HEK293 (cell line): ENCODE measurements at regions not wholly inside any gene's neighbourhood (a gene's known extent, or its start where the extent isn't known, plus 50 kb on each side); places are given as distances from the start of the nearest gene placed in this dataset.

ENCODE experiments used
- CTCF ChIA-PET: fragments of 350-600 bp; formaldehyde crosslinking; extraction: SDS; loops from one replicate; lab custom pipeline; 2021; ENCODE audit warnings: antibody characterized with exemption; lab: Yijun Ruan, JAX
- POLR2A ChIA-PET: fragments of 300-600 bp; formaldehyde crosslinking; extraction: SDS; loops from one replicate; lab custom pipeline; 2020; ENCODE audit warnings: antibody characterized with exemption, inconsistent platforms; lab: Yijun Ruan, JAX
- H3K27ac ChIP-seq: fragments of 200-500 bp; sonication (Bioruptor generic); 2 replicates; pipeline ENCODE4 v1.5.1; 2014; ENCODE audit warnings: low read depth, low read length, control low read depth, inconsistent platforms; ENCODE audit errors: extremely low read depth
- H3K36me3 ChIP-seq, 2 experiments: fragments of 200-500 bp in 1 of 2; sonication (Bioruptor generic) in 1 of 2; 1 replicate in 1 of 2; 2 replicates in 1 of 2; pipeline ENCODE4 v1.5.1; 2014 to 2017; ENCODE audit warnings: inconsistent platforms in 2 of 2, low read length in 2 of 2; ENCODE audit not compliant: control insufficient read depth in 2 of 2, insufficient read depth in 1 of 2
- H3K4me1 ChIP-seq: fragments of 200-500 bp; sonication (Bioruptor generic); 2 replicates; pipeline ENCODE4 v1.5.1; 2014; ENCODE audit warnings: mild to moderate bottlenecking, low read length, inconsistent platforms; ENCODE audit not compliant: control insufficient read depth, insufficient read depth
- H3K4me3 ChIP-seq: 2 replicates; pipeline ENCODE4 v1.5.1; 2011; ENCODE audit warnings: low read depth, mild to moderate bottlenecking, control low read depth, low read length, moderate library complexity
- H3K9me3 ChIP-seq: fragments of 200-500 bp; sonication (Bioruptor generic); 2 replicates; pipeline ENCODE4 v1.5.1; 2014; ENCODE audit warnings: low read depth, low read length, inconsistent platforms; ENCODE audit not compliant: control insufficient read depth, insufficient read depth
- EGR2 ChIP-seq: fragments of 450-650 bp; formaldehyde crosslinking; IDR thresholded peaks from 2 replicates; pipeline ENCODE4 v1.5.1; 2016; ENCODE audit warnings: low read depth, missing biosample characterization, missing genetic modification characterization
- GFI1B ChIP-seq: fragments of 450-650 bp; formaldehyde crosslinking; IDR thresholded peaks from 2 replicates; pipeline ENCODE4 v1.5.1; 2016; ENCODE audit warnings: missing biosample characterization, missing genetic modification characterization
- GLI4 ChIP-seq: fragments of 450-650 bp; formaldehyde crosslinking; IDR thresholded peaks from 2 replicates; pipeline ENCODE4 v1.5.1; 2016; ENCODE audit warnings: missing biosample characterization, missing genetic modification characterization
- KLF7 ChIP-seq: fragments of 450-650 bp; formaldehyde crosslinking; IDR thresholded peaks from 2 replicates; pipeline ENCODE4 v1.5.1; 2016; ENCODE audit warnings: missing biosample characterization, missing genetic modification characterization, borderline replicate concordance
- KLF9 ChIP-seq: fragments of 450-650 bp; formaldehyde crosslinking; IDR thresholded peaks from 2 replicates; pipeline ENCODE4 v1.5.1; 2016; ENCODE audit warnings: missing biosample characterization, missing genetic modification characterization, low read depth
- OVOL3 ChIP-seq: fragments of 450-650 bp; formaldehyde crosslinking; IDR thresholded peaks from 2 replicates; pipeline ENCODE4 v1.5.1; 2016; ENCODE audit warnings: missing biosample characterization, missing genetic modification characterization
- PRDM2 ChIP-seq: fragments of 450-650 bp; formaldehyde crosslinking; IDR thresholded peaks from 2 replicates; pipeline ENCODE4 v1.5.1; 2016; ENCODE audit warnings: missing biosample characterization, missing genetic modification characterization, borderline replicate concordance
- SCRT1 ChIP-seq: fragments of 450-650 bp; formaldehyde crosslinking; IDR thresholded peaks from 2 replicates; pipeline ENCODE4 v1.5.1; 2016; ENCODE audit warnings: missing biosample characterization, missing genetic modification characterization, borderline replicate concordance
- ZBTB48 ChIP-seq: fragments of 450-650 bp; formaldehyde crosslinking; IDR thresholded peaks from 2 replicates; pipeline ENCODE4 v1.5.1; 2016; ENCODE audit warnings: missing biosample characterization, missing genetic modification characterization
- ZFHX2 ChIP-seq: fragments of 450-650 bp; formaldehyde crosslinking; conservative IDR thresholded peaks from 2 replicates; pipeline ENCODE4 v1.5.1; 2016; ENCODE audit warnings: missing biosample characterization, missing genetic modification characterization
- ZFP37 ChIP-seq: fragments of 450-650 bp; formaldehyde crosslinking; IDR thresholded peaks from 2 replicates; pipeline ENCODE4 v1.5.1; 2016; ENCODE audit warnings: missing biosample characterization, missing genetic modification characterization
- ZIC2 ChIP-seq: fragments of 450-650 bp; formaldehyde crosslinking; IDR thresholded peaks from 2 replicates; pipeline ENCODE4 v1.5.1; 2016; ENCODE audit warnings: missing biosample characterization, missing genetic modification characterization
- ZNF114 ChIP-seq: fragments of 450-650 bp; formaldehyde crosslinking; IDR thresholded peaks from 2 replicates; pipeline ENCODE4 v1.5.0; 2017; ENCODE audit warnings: missing biosample characterization, missing genetic modification characterization
- ZNF138 ChIP-seq: fragments of 450-650 bp; formaldehyde crosslinking; IDR thresholded peaks from 2 replicates; pipeline ENCODE4 v1.5.1; 2016; ENCODE audit warnings: missing biosample characterization, missing genetic modification characterization, borderline replicate concordance
- ZNF140 ChIP-seq: fragments of 450-650 bp; formaldehyde crosslinking; IDR thresholded peaks from 2 replicates; pipeline ENCODE4 v1.5.1; 2016; ENCODE audit warnings: missing biosample characterization, missing genetic modification characterization
- ZNF18 ChIP-seq: fragments of 450-650 bp; formaldehyde crosslinking; IDR thresholded peaks from 2 replicates; pipeline ENCODE4 v1.5.1; 2016; ENCODE audit warnings: missing biosample characterization, missing genetic modification characterization
- ZNF221 ChIP-seq: fragments of 450-650 bp; formaldehyde crosslinking; IDR thresholded peaks from 2 replicates; pipeline ENCODE4 v1.5.1; 2017; ENCODE audit warnings: missing biosample characterization, missing genetic modification characterization, borderline replicate concordance
- ZNF223 ChIP-seq: fragments of 450-650 bp; formaldehyde crosslinking; IDR thresholded peaks from 2 replicates; pipeline ENCODE4 v1.5.1; 2016; ENCODE audit warnings: missing biosample characterization, missing genetic modification characterization
- ZNF274 ChIP-seq, 2 experiments: fragments of 200-500 bp in 1 of 2; fragments of 450-650 bp in 1 of 2; sonication (Bioruptor generic) in 1 of 2; formaldehyde crosslinking in 1 of 2; IDR thresholded peaks; 2 replicates each; pipeline versions ENCODE4 v1.5.1 to v1.6.1; 2014 to 2016; ENCODE audit warnings: borderline replicate concordance in 1 of 2, inconsistent platforms in 1 of 2, low read length in 1 of 2, missing biosample characterization in 1 of 2, missing genetic modification characterization in 1 of 2
- ZNF292 ChIP-seq: fragments of 450-650 bp; formaldehyde crosslinking; IDR thresholded peaks from 2 replicates; pipeline ENCODE4 v1.5.1; 2016; ENCODE audit warnings: low read depth, missing biosample characterization, missing genetic modification characterization, borderline replicate concordance
- ZNF324 ChIP-seq: fragments of 450-650 bp; formaldehyde crosslinking; IDR thresholded peaks from 2 replicates; pipeline ENCODE4 v1.5.1; 2016; ENCODE audit warnings: missing biosample characterization, missing genetic modification characterization
- ZNF404 ChIP-seq: fragments of 450-650 bp; formaldehyde crosslinking; IDR thresholded peaks from 2 replicates; pipeline ENCODE4 v1.5.1; 2017; ENCODE audit warnings: missing biosample characterization, missing genetic modification characterization
- ZNF48 ChIP-seq: fragments of 450-650 bp; formaldehyde crosslinking; IDR thresholded peaks from 2 replicates; pipeline ENCODE4 v1.5.1; 2016; ENCODE audit warnings: missing biosample characterization, missing genetic modification characterization
- ZNF558 ChIP-seq: fragments of 450-650 bp; formaldehyde crosslinking; IDR thresholded peaks from 2 replicates; pipeline ENCODE4 v1.5.1; 2016; ENCODE audit warnings: missing biosample characterization, missing genetic modification characterization
- ZNF621 ChIP-seq: fragments of 450-650 bp; formaldehyde crosslinking; IDR thresholded peaks from 2 replicates; pipeline ENCODE4 v1.5.1; 2017; ENCODE audit warnings: missing biosample characterization, missing genetic modification characterization
- ZNF658 ChIP-seq: fragments of 450-650 bp; formaldehyde crosslinking; IDR thresholded peaks from 2 replicates; pipeline ENCODE4; 2016; ENCODE audit warnings: missing biosample characterization, missing genetic modification characterization
- ZNF664 ChIP-seq: fragments of 450-650 bp; formaldehyde crosslinking; IDR thresholded peaks from 2 replicates; pipeline ENCODE4 v1.5.1; 2016; ENCODE audit warnings: missing biosample characterization, missing genetic modification characterization
- ZNF670 ChIP-seq: fragments of 450-650 bp; formaldehyde crosslinking; IDR thresholded peaks from 2 replicates; pipeline ENCODE4 v1.5.1; 2016; ENCODE audit warnings: missing biosample characterization, missing genetic modification characterization, low read depth
- ZNF830 ChIP-seq: fragments of 450-650 bp; IDR thresholded peaks from 2 replicates; pipeline ENCODE4 v1.5.0; 2018; ENCODE audit warnings: missing biosample characterization, missing genetic modification characterization, low read depth, mild to moderate bottlenecking, moderate library complexity
- ZNF843 ChIP-seq: fragments of 450-650 bp; formaldehyde crosslinking; IDR thresholded peaks from 2 replicates; pipeline ENCODE4 v1.5.1; 2016; ENCODE audit warnings: missing biosample characterization, missing genetic modification characterization

- Histone ChIP-seq H3K27ac (peak overlapping the region; percentile 66; the same call in 1 of the 2 replicates), H3K36me3 (no peaks in the 10 kb centered on the region), H3K9me3 (no peaks in the 10 kb centered on the region), H3K4me3 (no peak overlapping the region), H3K4me1 (peaks cover 21% of the 10 kb centered on the region)
- CTCF ChIA-PET = no interaction called here
- POLR2A ChIA-PET = interaction anchor here (0.6 to 1.2 kb wide), 2 partner anchors 109 to 707 kb away, joined by 3 read pairs; no protein-coding TSS in a partner anchor
- no peak for TF ChIP-seq PRDM2 (tag by site-specific recombination)
- no peak for TF ChIP-seq ZNF138 (tag by site-specific recombination)
- no peak for TF ChIP-seq GLI4 (tag by site-specific recombination)
- no peak for TF ChIP-seq ZBTB48
- no peak for TF ChIP-seq ZNF140 (tag by site-specific recombination)
- TF ChIP-seq ZIC2 (tag by site-specific recombination) = peak; percentile 56
- TF ChIP-seq ZNF830 (tag by site-specific recombination) = no peak
- peak; percentile 95 for TF ChIP-seq ZNF843 (tag by site-specific recombination)
- TF ChIP-seq KLF9 = no peak
- TF ChIP-seq ZFHX2 (tag by site-specific recombination) = no peak
- TF ChIP-seq ZNF274 (IDR thresholded peaks at IDR 0.05; ENCODE audit: low read length) = no peak
- TF ChIP-seq ZNF274 (tag by site-specific recombination; IDR thresholded peaks at IDR 0.05; ENCODE audit: borderline replicate concordance) = no peak
- no peak for TF ChIP-seq ZNF664 (tag by site-specific recombination)
- TF ChIP-seq ZNF292 (tag by site-specific recombination) = no peak
- TF ChIP-seq ZNF18 (tag by site-specific recombination) = peak; percentile 64; the same call in 1 of the 2 replicates
- no peak for TF ChIP-seq ZNF221 (tag by site-specific recombination)
- 0 out of 2 replicates have a peak, but pooled peaks have one; percentile 9 for TF ChIP-seq SCRT1 (tag by site-specific recombination)
- no peak for TF ChIP-seq EGR2 (tag by site-specific recombination)
- TF ChIP-seq KLF7 (tag by site-specific recombination) = no peak
- no peak for TF ChIP-seq ZNF558 (tag by site-specific recombination)
- peak; percentile 85 for TF ChIP-seq GFI1B (tag by site-specific recombination)
- TF ChIP-seq ZNF48 (tag by site-specific recombination) = no peak
- TF ChIP-seq ZNF404 (tag by site-specific recombination) = no peak
- TF ChIP-seq ZNF223 (tag by site-specific recombination) = no peak
- TF ChIP-seq ZNF658 = no peak
- peak; percentile 89 for TF ChIP-seq OVOL3
- no peak for TF ChIP-seq ZNF621
- no peak for TF ChIP-seq ZFP37 (tag by site-specific recombination)
- TF ChIP-seq ZNF114 (tag by site-specific recombination) = no peak
- TF ChIP-seq ZNF670 = no peak
- no peak for TF ChIP-seq ZNF324 (tag by site-specific recombination)
Observed at GRCh38 chr5:17326600-17327037, 109.2 kb downstream of the BASP1 start.
